ENCODE measurements at regions not wholly inside any gene's neighbourhood (a gene's known extent, or its start where the extent isn't known, plus 50 kb on each side); places are given as distances from the start of the nearest gene placed in this dataset.

DNA sequence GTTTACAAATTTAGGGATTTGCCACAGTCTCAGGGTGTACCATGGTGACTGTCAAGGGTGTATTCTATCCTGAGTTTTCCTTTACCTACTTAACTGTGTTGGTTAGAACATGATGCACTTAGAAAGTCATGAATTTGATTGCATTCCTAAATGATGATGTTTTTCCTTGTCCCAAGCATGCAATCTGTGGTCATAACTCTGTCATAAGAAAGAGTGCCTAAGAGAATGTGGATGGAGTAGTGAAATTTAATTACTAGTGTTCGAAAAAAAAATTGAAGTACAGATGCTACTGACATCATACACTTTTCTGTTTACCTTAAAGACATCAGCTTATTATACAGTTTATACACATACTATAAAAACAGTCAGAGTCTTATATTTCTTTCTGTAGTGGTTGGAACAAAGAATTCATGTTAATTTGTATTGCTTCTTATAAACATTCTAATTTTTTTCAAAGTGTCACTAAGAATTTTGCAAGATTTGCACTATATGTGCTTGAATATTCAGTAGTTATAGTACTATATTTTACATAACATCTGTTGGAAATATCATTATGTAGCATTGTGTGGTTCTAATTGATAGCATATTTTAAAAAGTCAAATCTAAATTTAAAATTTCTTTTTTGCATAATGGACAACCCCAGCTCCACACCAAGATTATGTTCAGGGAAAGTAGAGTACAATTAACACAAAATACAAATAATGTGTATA is 231.3 kb upstream of the KCNMB2 start:
- Histone ChIP-seq H3K9ac (ENCODE audit: low read depth in 1 of 2, low read length in 2 of 2) (no peak overlapping the region), H3K9me3 (ENCODE audit: control insufficient read depth in 4 of 4, low read length in 3 of 4) (no peaks in the 10 kb centered on the region), H3K36me3 (ENCODE audit: control insufficient read depth in 4 of 4, insufficient read depth in 3 of 4, low read depth in 1 of 4, low read length in 3 of 4) (no peaks in the 10 kb centered on the region), H3K27me3 (ENCODE audit: control insufficient read depth in 4 of 4, insufficient read depth in 4 of 4, low read length in 3 of 4) (no peaks in the 10 kb centered on the region), H3K27ac (ENCODE audit: low read depth in 1 of 2, low read length in 2 of 2) (no peak overlapping the region), H3K4me1 (ENCODE audit: control insufficient read depth in 4 of 4, insufficient read depth in 4 of 4, low read length in 3 of 4) (no peaks in the 10 kb centered on the region), H3K4me3 (ENCODE audit: low read depth in 1 of 3, low read length in 3 of 3) (no peak overlapping the region)
- no peak for TF ChIP-seq FOXA2 (IDR thresholded peaks at IDR 0.05)
- TF ChIP-seq RXRA (IDR thresholded peaks at IDR 0.05): no peak
- no peak for TF ChIP-seq NR2F2 (IDR thresholded peaks at IDR 0.05)
- no peak for TF ChIP-seq CTCF (IDR thresholded peaks at IDR 0.05; ENCODE audit: low read depth, low read length, missing input control)
- TF ChIP-seq EGR1 (IDR thresholded peaks at IDR 0.05; ENCODE audit: low read depth in 2 of 2): no peak
- no peak for TF ChIP-seq HNF4G (IDR thresholded peaks at IDR 0.05)
- TF ChIP-seq, protein P1, sequence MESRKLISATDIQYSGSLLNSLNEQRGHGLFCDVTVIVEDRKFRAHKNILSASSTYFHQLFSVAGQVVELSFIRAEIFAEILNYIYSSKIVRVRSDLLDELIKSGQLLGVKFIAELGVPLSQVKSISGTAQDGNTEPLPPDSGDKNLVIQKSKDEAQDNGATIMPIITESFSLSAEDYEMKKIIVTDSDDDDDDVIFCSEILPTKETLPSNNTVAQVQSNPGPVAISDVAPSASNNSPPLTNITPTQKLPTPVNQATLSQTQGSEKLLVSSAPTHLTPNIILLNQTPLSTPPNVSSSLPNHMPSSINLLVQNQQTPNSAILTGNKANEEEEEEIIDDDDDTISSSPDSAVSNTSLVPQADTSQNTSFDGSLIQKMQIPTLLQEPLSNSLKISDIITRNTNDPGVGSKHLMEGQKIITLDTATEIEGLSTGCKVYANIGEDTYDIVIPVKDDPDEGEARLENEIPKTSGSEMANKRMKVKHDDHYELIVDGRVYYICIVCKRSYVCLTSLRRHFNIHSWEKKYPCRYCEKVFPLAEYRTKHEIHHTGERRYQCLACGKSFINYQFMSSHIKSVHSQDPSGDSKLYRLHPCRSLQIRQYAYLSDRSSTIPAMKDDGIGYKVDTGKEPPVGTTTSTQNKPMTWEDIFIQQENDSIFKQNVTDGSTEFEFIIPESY (IDR thresholded peaks at IDR 0.05): no peak
- TF ChIP-seq REST (IDR thresholded peaks at IDR 0.05): no peak
- TF ChIP-seq RAD21 (IDR thresholded peaks at IDR 0.05): no peak
- TF ChIP-seq YY1 (IDR thresholded peaks at IDR 0.05): no peak
- TF ChIP-seq SP1 (IDR thresholded peaks at IDR 0.05): no peak
- TF ChIP-seq GABPA (IDR thresholded peaks at IDR 0.05 in 1 of 2, conservative IDR thresholded peaks at IDR 0.05 in 1 of 2): no peak
- no peak for TF ChIP-seq JUND (IDR thresholded peaks at IDR 0.05)
- TF ChIP-seq TAF1 (conservative IDR thresholded peaks at IDR 0.05): no peak
- TF ChIP-seq FOXA1 (IDR thresholded peaks at IDR 0.05): no peak
- no peak for TF ChIP-seq MAX (IDR thresholded peaks at IDR 0.05)
- 85% methylated on average over 1 of the region's 1 CpG for WGBS
- DNase-seq (ENCODE audit: low spot score): no peak
